Body of pancreas (tissue), 4 donors: ENCODE measurements at regions not wholly inside any gene's neighbourhood (a gene's known extent, or its start where the extent isn't known, plus 50 kb on each side); places are given as distances from the start of the nearest gene placed in this dataset.
"Not testable (repeated sequence)": the region's sequence is repeated elsewhere in the genome, so short reads cannot be mapped to it uniquely, and the experiment has no call there.

Experiments
- ATAC-seq: fragments of 150-250 bp; one replicate; pipeline ENCODE4 v1.9.1; 2016
- DNase-seq, 4 donors: peaks; one replicate each; pipeline ENCODE4 v3.0.0-alpha.2; 2019
- H3K27ac ChIP-seq, 4 donors: fragments of 200-600 bp; sonication (generic); 1 replicate in 3 of 4; 2 replicates in 1 of 4; pipeline versions ENCODE4 v1.5.1 to v1.6.1; 2016 to 2019; ENCODE audit warnings: mild to moderate bottlenecking in 1 of 4, mixed read lengths in 1 of 4, moderate library complexity in 1 of 4
- H3K27me3 ChIP-seq, 2 donors: fragments of 200-600 bp; sonication (generic); one replicate each; pipeline ENCODE4 v1.6.0; 2016; ENCODE audit warnings: mild to moderate bottlenecking in 1 of 2
- H3K36me3 ChIP-seq, 2 donors: fragments of 200-600 bp; sonication (generic); replicated peaks in 1 of 2; 2 replicates each; pipeline ENCODE4 v1.5.1; 2016; ENCODE audit warnings: low read depth in 2 of 2; ENCODE audit not compliant: insufficient read depth in 1 of 2
- H3K4me1 ChIP-seq: fragments of 200-600 bp; sonication (generic); one replicate; pipeline ENCODE4 v1.6.0; 2016
- H3K4me3 ChIP-seq, 2 donors: fragments of 200-600 bp; sonication (generic); 1 replicate in 1 of 2; 2 replicates in 1 of 2; pipeline ENCODE4 v1.5.1; 2016 to 2019
- H3K9me3 ChIP-seq, 3 donors: fragments of 200-600 bp; sonication (generic); 1 replicate in 2 of 3; 2 replicates in 1 of 3; pipeline ENCODE4 v1.5.1; 2016
- CTCF ChIP-seq, 7 experiments: fragments of 450-650 bp in 4 of 7; fragments of 200-600 bp in 3 of 7; sonication (generic) in 3 of 7; IDR thresholded peaks; one replicate each; pipeline ENCODE4 v1.5.1; 2016 to 2019; ENCODE audit warnings: antibody characterized with exemption in 7 of 7
- POLR2A ChIP-seq, 3 donors: fragments of 450-650 bp; IDR thresholded peaks; one replicate each; pipeline ENCODE4 v1.6.1; 2016; ENCODE audit warnings: antibody characterized with exemption in 3 of 3, mild to moderate bottlenecking in 2 of 3
- WGBS, 2 donors: methylation state at CpG; one replicate each; pipeline ENCODE4 v1.1.5; 2017; 5-methylcytosine and 5-hydroxymethylcytosine counted together
- intact Hi-C: fragments of 100-400 bp; cut with DNase I; formaldehyde crosslinking; loops from one replicate; pipeline ENCODE4 v1.15.1; 2023

- H3K36me3 ChIP-seq, result no peaks in the 10 kb centered on the region
- no peak for ATAC-seq
- no peaks in the 10 kb centered on the region for H3K9me3 ChIP-seq
- no peaks in the 10 kb centered on the region for H3K27me3 ChIP-seq
- H3K27ac ChIP-seq, result no peak overlapping the region
- DNase-seq, result no peak
- intact Hi-C loops, result no loop called here
- H3K4me3 ChIP-seq, result no peak overlapping the region
- TF ChIP-seq POLR2A (IDR thresholded peaks at IDR 0.05) (no peak), CTCF (IDR thresholded peaks at IDR 0.05) (no peak)
- 50 to 73% methylated on average over 5 of the region's 5 CpGs for WGBS, 2 donors
- peaks cover 8% of the 10 kb centered on the region for H3K4me1 ChIP-seq
Observed at GRCh38 chr18:54479365-54479764, 111.7 kb upstream of the DYNAP start.

- no peak for TF ChIP-seq CTCF (IDR thresholded peaks at IDR 0.05)
- TF ChIP-seq POLR2A (IDR thresholded peaks at IDR 0.05), result no peak
- intact Hi-C loops, result no loop called here
- 85 to 89% methylated on average over 6 of the region's 6 CpGs for WGBS, 2 donors
- ATAC-seq, result no peak
- Histone ChIP-seq H3K36me3 (no peaks in the 10 kb centered on the region), H3K9me3 (no peaks in the 10 kb centered on the region), H3K27me3 (no peaks in the 10 kb centered on the region), H3K27ac (no peak overlapping the region), H3K4me1 (peaks cover 8% of the 10 kb centered on the region), H3K4me3 (no peak overlapping the region)
- no peak for DNase-seq
Observed at GRCh38 chr18:54480616-54481015, 110.4 kb upstream of the DYNAP start.

GRCh38 chr18:54502451-54502850, 88.6 kb upstream of the DYNAP start:
- intact Hi-C loops, ATAC-seq, H3K36me3 ChIP-seq, H3K27ac ChIP-seq, H3K27me3 ChIP-seq, H3K9me3 ChIP-seq, H3K4me3 ChIP-seq, H3K4me1 ChIP-seq, DNase-seq: not testable (repeated sequence)
- 88 to 92% methylated on average over 6 of the region's 6 CpGs for WGBS, 2 donors

GRCh38 chr18:54503131-54503894, 87.7 kb upstream of the DYNAP start:
- H3K4me1 ChIP-seq, result no peaks in the 10 kb centered on the region
- ATAC-seq (no peak), DNase-seq (no peak)
- TF ChIP-seq CTCF (IDR thresholded peaks at IDR 0.05) (no peak), POLR2A (IDR thresholded peaks at IDR 0.05) (no peak)
- no peaks in the 10 kb centered on the region for H3K27me3 ChIP-seq
- WGBS, 2 donors, result 63 to 64% methylated on average over 4 of the region's 4 CpGs
- H3K9me3 ChIP-seq, result no peaks in the 10 kb centered on the region
- H3K4me3 ChIP-seq, result no peak overlapping the region
- no peak overlapping the region for H3K27ac ChIP-seq
- intact Hi-C loops, result no loop called here
- no peaks in the 10 kb centered on the region for H3K36me3 ChIP-seq

GRCh38 chr18:54506516-54507261, 84.4 kb upstream of the DYNAP start:
- 74 to 81% methylated on average over 2 of the region's 2 CpGs for WGBS, 2 donors
- TF ChIP-seq CTCF (IDR thresholded peaks at IDR 0.05), result no peak
- no peak for TF ChIP-seq POLR2A (IDR thresholded peaks at IDR 0.05)
- no peaks in the 10 kb centered on the region for H3K9me3 ChIP-seq
- ATAC-seq (no peak), DNase-seq (no peak)
- no peaks in the 10 kb centered on the region for H3K36me3 ChIP-seq
- H3K27ac ChIP-seq, result no peak overlapping the region
- intact Hi-C loops, result no loop called here
- H3K4me1 ChIP-seq, result no peaks in the 10 kb centered on the region
- no peaks in the 10 kb centered on the region for H3K27me3 ChIP-seq
- no peak overlapping the region for H3K4me3 ChIP-seq
